IMR-90 (cell line): ENCODE measurements at regions not wholly inside any gene's neighbourhood (a gene's known extent, or its start where the extent isn't known, plus 50 kb on each side); places are given as distances from the start of the nearest gene placed in this dataset.

Experiments
- ATAC-seq: fragments of 200-7000 bp; cut with Tn5 transposase; 2 replicates; pipeline ENCODE4 v1.9.1; 2020; ENCODE audit warnings: low read depth, mild to moderate bottlenecking, moderate library complexity
- BruUV-seq: library from RNA; stranded (reverse); fragments of 400-500 nt; replicated peaks from 2 replicates; lab custom pipeline; 2021; lab: Mats Ljungman, UMichigan
- CTCF ChIA-PET: fragments of 300-600 bp; formaldehyde crosslinking; extraction: SDS; loops from one replicate; lab custom pipeline; 2021; ENCODE audit warnings: antibody characterized with exemption; lab: Yijun Ruan, JAX
- POLR2A ChIA-PET: fragments of 300-600 bp; sonication (Branson Sonifier 250); formaldehyde crosslinking; loops from one replicate; lab custom pipeline; 2022; ENCODE audit warnings: antibody characterized with exemption; ENCODE audit not compliant: unreplicated experiment; lab: Charles Lee
- DNase-seq: peaks from one replicate; pipeline ENCODE4 v3.0.0; 2013
- H2AFZ ChIP-seq: replicated peaks from 2 replicates; pipeline ENCODE3; 2013; ENCODE audit warnings: low read length, mild to moderate bottlenecking; ENCODE audit not compliant: poor library complexity
- H2AK5ac ChIP-seq: 2 replicates; pipeline ENCODE4 v1.6.1; 2013; ENCODE audit warnings: low read depth, low read length, inconsistent platforms
- H2AK9ac ChIP-seq: replicated peaks from 2 replicates; pipeline ENCODE3; 2013; ENCODE audit warnings: mild to moderate bottlenecking, low read depth, low read length, moderate library complexity; ENCODE audit not compliant: poor library complexity
- H2BK120ac ChIP-seq: 2 replicates; pipeline ENCODE4 v1.6.1; 2013; ENCODE audit warnings: low read depth, low read length, inconsistent platforms
- H2BK15ac ChIP-seq: 3 replicates; pipeline ENCODE4 v1.6.1; 2013; ENCODE audit warnings: low read depth, low read length, inconsistent platforms
- H2BK20ac ChIP-seq: 2 replicates; pipeline ENCODE4 v1.6.1; 2013; ENCODE audit warnings: low read depth, mild to moderate bottlenecking, inconsistent platforms, low read length, moderate library complexity
- H2BK5ac ChIP-seq: 2 replicates; pipeline ENCODE4 v1.6.1; 2013; ENCODE audit warnings: mild to moderate bottlenecking, low read depth, low read length, inconsistent platforms; ENCODE audit not compliant: poor library complexity, severe bottlenecking
- H3K14ac ChIP-seq: replicated peaks from 2 replicates; pipeline ENCODE4 v1.6.1; 2013; ENCODE audit warnings: low read depth, low read length, inconsistent platforms
- H3K18ac ChIP-seq: 2 replicates; pipeline ENCODE4 v1.6.1; 2013; ENCODE audit warnings: low read depth, low read length, control low read depth
- H3K23ac ChIP-seq: 2 replicates; pipeline ENCODE4 v1.6.1; 2013; ENCODE audit warnings: low read depth, low read length, inconsistent platforms
- H3K27ac ChIP-seq: 2 replicates; pipeline ENCODE4 v1.5.1; 2013; ENCODE audit warnings: mild to moderate bottlenecking, control low read depth, low read length; ENCODE audit not compliant: insufficient read depth
- H3K27me3 ChIP-seq: 2 replicates; pipeline ENCODE4 v1.6.1; 2013; ENCODE audit warnings: low read length; ENCODE audit not compliant: control insufficient read depth, insufficient read depth
- H3K36me3 ChIP-seq: 2 replicates; pipeline ENCODE4 v1.6.1; 2013; ENCODE audit warnings: low read length, mixed read lengths; ENCODE audit not compliant: control insufficient read depth, insufficient read depth
- H3K4ac ChIP-seq: 2 replicates; pipeline ENCODE4 v1.6.1; 2013; ENCODE audit warnings: low read depth, low read length, inconsistent platforms
- H3K4me1 ChIP-seq: 2 replicates; pipeline ENCODE4 v1.6.1; 2013; ENCODE audit warnings: low read length, mixed read lengths; ENCODE audit not compliant: control insufficient read depth, insufficient read depth
- H3K4me2 ChIP-seq: 2 replicates; pipeline ENCODE4 v1.6.1; 2013; ENCODE audit warnings: low read depth, mild to moderate bottlenecking, control low read depth, low read length, moderate library complexity
- H3K4me3 ChIP-seq: 2 replicates; pipeline ENCODE4 v1.5.1; 2013; ENCODE audit warnings: low read depth, mild to moderate bottlenecking, control low read depth, low read length, moderate library complexity; ENCODE audit not compliant: insufficient read depth
- H3K56ac ChIP-seq: 2 replicates; pipeline ENCODE4 v1.6.1; 2013; ENCODE audit warnings: low read length, inconsistent platforms; ENCODE audit not compliant: insufficient read depth; ENCODE audit errors: extremely low read depth
- H3K79me1 ChIP-seq, 2 experiments: 2 replicates each; pipeline ENCODE4 v1.6.1; 2013; ENCODE audit warnings: low read length in 2 of 2, inconsistent platforms in 1 of 2, low read depth in 1 of 2
- H3K9ac ChIP-seq: 2 replicates; pipeline ENCODE4 v1.6.1; 2013; ENCODE audit warnings: low read depth, low read length, control low read depth
- H3K9me1 ChIP-seq: 2 replicates; pipeline ENCODE4 v1.6.1; 2013; ENCODE audit warnings: low read length, inconsistent platforms; ENCODE audit not compliant: insufficient read depth
- H3K9me3 ChIP-seq: 2 replicates; pipeline ENCODE4 v1.6.1; 2013; ENCODE audit warnings: low read length; ENCODE audit not compliant: control insufficient read depth, insufficient read depth
- H4K20me1 ChIP-seq: 2 replicates; pipeline ENCODE4 v1.6.1; 2013; ENCODE audit warnings: low read length, inconsistent platforms; ENCODE audit not compliant: insufficient read depth
- H4K5ac ChIP-seq: 2 replicates; pipeline ENCODE4 v1.6.1; 2013; ENCODE audit warnings: mild to moderate bottlenecking, low read depth, low read length, control low read depth
- H4K8ac ChIP-seq, 2 experiments: 2 replicates each; pipeline ENCODE4 v1.6.1; 2013; ENCODE audit warnings: low read depth in 2 of 2, low read length in 2 of 2, control low read depth in 1 of 2, inconsistent platforms in 1 of 2
- H4K91ac ChIP-seq: 2 replicates; pipeline ENCODE4 v1.6.1; 2013; ENCODE audit warnings: low read depth, low read length, inconsistent platforms; ENCODE audit not compliant: insufficient read depth
- BHLHE40 ChIP-seq: fragments of 150-350 bp; IDR thresholded peaks from 2 replicates; pipeline ENCODE4 v1.6.1; 2016; ENCODE audit warnings: mild to moderate bottlenecking, low read depth, low read length
- CHD1 ChIP-seq: IDR thresholded peaks from 2 replicates; pipeline ENCODE4 v1.6.1; 2012; ENCODE audit warnings: low read depth, low read length, improper control_type of control experiment
- MXI1 ChIP-seq: IDR thresholded peaks from 2 replicates; pipeline ENCODE4 v1.6.1; 2012; ENCODE audit warnings: low read depth, mild to moderate bottlenecking, low read length, moderate library complexity, borderline replicate concordance
- RFX5 ChIP-seq: IDR thresholded peaks from 2 replicates; pipeline ENCODE4 v1.8.0; 2012; ENCODE audit warnings: low read depth, mild to moderate bottlenecking, low read length, moderate library complexity
- USF2 ChIP-seq: fragments of 150-350 bp; IDR thresholded peaks from 2 replicates; pipeline ENCODE4 v1.6.1; 2017; ENCODE audit warnings: mild to moderate bottlenecking, antibody characterized with exemption, low read length, low read depth
- WGBS, 2 experiments: methylation state at CpG; one replicate each; pipeline versions ENCODE4 v1.1.5 to v1.1.7; 2013; ENCODE audit warnings: missing lambda C conversion rate in 2 of 2; ENCODE audit not compliant: insufficient read length in 1 of 2; ENCODE audit errors: extremely low coverage in 2 of 2; 5-methylcytosine and 5-hydroxymethylcytosine counted together
- dilution Hi-C: fragments of 300-500 bp; cut with HindIII; formaldehyde crosslinking; loops from one replicate; pipeline ENCODE4 v1.14.3; 2018; ENCODE audit warnings: low sequenced_read_pairs; ENCODE audit not compliant: unreplicated experiment
- in situ Hi-C: fragments of 300-500 bp; cut with MboI; formaldehyde crosslinking; loops from 3 replicates; pipeline ENCODE4 v1.14.3; 2019; ENCODE audit warnings: low sequenced_read_pairs, inconsistent platforms, mixed read lengths
- intact Hi-C: fragments of 100-400 bp; cut with micrococcal nuclease; formaldehyde crosslinking; loops from 2 replicates; pipeline ENCODE4 v1.10.0; 2022

- H3K27me3 ChIP-seq, result no peaks in the 10 kb centered on the region
- H3K9me1 ChIP-seq, result no peaks in the 10 kb centered on the region
- no CpG with 5 or more reads among the region's 2 CpGs for WGBS, 2 experiments
- no peak overlapping the region for H3K4me3 ChIP-seq
- no peak overlapping the region for H3K18ac ChIP-seq
- intact Hi-C loops (no loop called here), in situ Hi-C loops (no loop called here), dilution Hi-C loops (no loop called here)
- H4K8ac ChIP-seq, result no peak overlapping the region
- no peaks in the 10 kb centered on the region for H3K4me1 ChIP-seq
- no peak overlapping the region for H4K91ac ChIP-seq
- no peak overlapping the region for H3K27ac ChIP-seq
- CTCF ChIA-PET, result no interaction called here
- no peak overlapping the region for H3K14ac ChIP-seq
- H2BK120ac ChIP-seq, result no peak overlapping the region
- no peaks in the 10 kb centered on the region for H4K20me1 ChIP-seq
- H3K23ac ChIP-seq, result no peak overlapping the region
- no peak overlapping the region for H2BK15ac ChIP-seq
- BruUV-seq, result no TSS peak
- H2AFZ ChIP-seq, result no peak overlapping the region
- no peak overlapping the region for H3K4me2 ChIP-seq
- H2BK20ac ChIP-seq, result no peak overlapping the region
- no peak overlapping the region for H2BK5ac ChIP-seq
- no peak overlapping the region for H4K5ac ChIP-seq
- H3K36me3 ChIP-seq, result no peaks in the 10 kb centered on the region
- DNase-seq (no peak), ATAC-seq (no peak)
- H3K56ac ChIP-seq, result no peak overlapping the region
- H2AK9ac ChIP-seq, result no peak overlapping the region
- H3K9me3 ChIP-seq, result peaks cover 8% of the 10 kb centered on the region
- POLR2A ChIA-PET, result no interaction called here
- H3K79me1 ChIP-seq, result no peaks in the 10 kb centered on the region
- TF ChIP-seq CHD1 (no peak), MXI1 (no peak), USF2 (no peak), BHLHE40 (no peak), RFX5 (no peak)
- no peak overlapping the region for H3K9ac ChIP-seq
- no peak overlapping the region for H2AK5ac ChIP-seq
- no peak overlapping the region for H3K4ac ChIP-seq
These were observed 300.7 kb downstream of the OXSM start for GRCh38 chr3:26090589-26090988.
